Sigmoid colon (tissue), 3 donors: ENCODE measurements at regions not wholly inside any gene's neighbourhood (a gene's known extent, or its start where the extent isn't known, plus 50 kb on each side); places are given as distances from the start of the nearest gene placed in this dataset.

ENCODE experiments used
- CTCF ChIP-seq, 4 experiments: fragments of 450-650 bp in 3 of 4; fragments of 200-600 bp in 1 of 4; IDR thresholded peaks; one replicate each; pipeline ENCODE4 v1.5.1; 2016 to 2019; ENCODE audit warnings: antibody characterized with exemption in 4 of 4, mild to moderate bottlenecking in 3 of 4, moderate library complexity in 2 of 4
- POLR2A ChIP-seq, 2 donors: fragments of 450-650 bp; IDR thresholded peaks; one replicate each; pipeline ENCODE4 v1.6.1; 2016; ENCODE audit warnings: antibody characterized with exemption in 2 of 2, mild to moderate bottlenecking in 2 of 2, moderate library complexity in 2 of 2

GRCh38 chr6:140463312-140463710 lies 1088.9 kb upstream of the CITED2 start:
- no peak for TF ChIP-seq POLR2A (IDR thresholded peaks at IDR 0.05)
- no peak for TF ChIP-seq CTCF (IDR thresholded peaks at IDR 0.05)
